Ureter (tissue), 1 donor: ENCODE measurements at regions not wholly inside any gene's neighbourhood (a gene's known extent, or its start where the extent isn't known, plus 50 kb on each side); places are given as distances from the start of the nearest gene placed in this dataset.
A peak's percentile ranks its signal among the peaks of the same experiment; 100 is the strongest.

Experiments
- DNase-seq: peaks from one replicate; pipeline ENCODE4 v3.0.0-alpha.2; 2020; ENCODE audit warnings: low spot score
- donor health status: DM: yes; HTN: yes; CAD: no.

- DNase-seq, result no peak
These were observed 190.2 kb upstream of the MYL2 start for GRCh38 chr12:111110556-111110955.

GRCh38 chr12:111108726-111109125 is 188.3 kb upstream of the MYL2 start:
- no peak for DNase-seq

GRCh38 chr12:111107392-111108178 is 187.2 kb upstream of the MYL2 start:
- DNase-seq, result no peak

GRCh38 chr12:111105294-111105693 is 184.9 kb upstream of the MYL2 start:
- DNase-seq, result no peak

GRCh38 chr12:111103583-111103982 is 183.2 kb upstream of the MYL2 start:
- no peak for DNase-seq

- DNase-seq, result peak; percentile 73
These were observed 181.8 kb upstream of the MYL2 start for GRCh38 chr12:111102102-111102739.

- no peak for DNase-seq
These were observed 180.6 kb upstream of the MYL2 start for GRCh38 chr12:111101003-111101402.

GRCh38 chr12:111100554-111100953 is 180.2 kb upstream of the MYL2 start:
- DNase-seq, result no peak

- DNase-seq, result no peak
These were observed 179.6 kb upstream of the MYL2 start for GRCh38 chr12:111100003-111100402.

- no peak for DNase-seq
These were observed 178.8 kb upstream of the MYL2 start for GRCh38 chr12:111099186-111099585.

- DNase-seq, result no peak
These were observed 174.0 kb upstream of the MYL2 start for GRCh38 chr12:111094157-111095010.

- no peak for DNase-seq
These were observed 173.2 kb upstream of the MYL2 start for GRCh38 chr12:111093428-111094142.

- no peak for DNase-seq
These were observed 170.7 kb upstream of the MYL2 start for GRCh38 chr12:111091051-111091450.

GRCh38 chr12:111089616-111090015 is 169.2 kb upstream of the MYL2 start:
- DNase-seq, result no peak

GRCh38 chr12:111088409-111088808 is 168.0 kb upstream of the MYL2 start:
- DNase-seq, result no peak

GRCh38 chr12:111086947-111087700 is 166.7 kb upstream of the MYL2 start:
- no peak for DNase-seq

GRCh38 chr12:111085096-111085495 is 164.7 kb upstream of the MYL2 start:
- DNase-seq, result no peak

- DNase-seq, result no peak
These were observed 164.2 kb upstream of the MYL2 start for GRCh38 chr12:111084605-111085004.

GRCh38 chr12:111084158-111084557 is 163.8 kb upstream of the MYL2 start:
- no peak for DNase-seq

GRCh38 chr12:111081600-111081999 is 161.2 kb upstream of the MYL2 start:
- no peak for DNase-seq

GRCh38 chr12:111078731-111079130 is 158.4 kb upstream of the MYL2 start:
- DNase-seq, result no peak
